ENCODE measurements at regions not wholly inside any gene's neighbourhood (a gene's known extent, or its start where the extent isn't known, plus 50 kb on each side); places are given as distances from the start of the nearest gene placed in this dataset.
A peak's percentile ranks its signal among the peaks of the same experiment; 100 is the strongest.

GRCh38 chr12:19032826-19033225 lies 96.7 kb upstream of the PLEKHA5 start:
- H3K4me1 ChIP-seq, result no peaks in the 10 kb centered on the region
- H3K27ac ChIP-seq, result no peak overlapping the region
- intact Hi-C loops (cut with DNase I; ENCODE audit: low total_unique reads), result no loop called here
- no peaks in the 10 kb centered on the region for H3K27me3 ChIP-seq
- H3K9me3 ChIP-seq, result peaks cover 0 to 7% of the 10 kb centered on the region in 2 donors
- DNase-seq (ENCODE audit: low spot score in 2 of 2), result no peak
- no peak overlapping the region for H3K4me3 ChIP-seq
- no peak for TF ChIP-seq CTCF (IDR thresholded peaks at IDR 0.05)
- TF ChIP-seq POLR2A (IDR thresholded peaks at IDR 0.05), result no peak
- no peak for TF ChIP-seq POLR2AphosphoS5 (IDR thresholded peaks at IDR 0.05)
- H3K36me3 ChIP-seq, result no peaks in the 10 kb centered on the region

- Histone ChIP-seq H3K27me3 (no peaks in the 10 kb centered on the region), H3K36me3 (no peaks in the 10 kb centered on the region), H3K4me1 (no peaks in the 10 kb centered on the region), H3K4me3 (no peak overlapping the region), H3K27ac (no peak overlapping the region), H3K9me3 (peaks cover 0 to 7% of the 10 kb centered on the region in 2 donors)
- intact Hi-C loops (cut with DNase I; ENCODE audit: low total_unique reads), result no loop called here
- DNase-seq (ENCODE audit: low spot score in 2 of 2), result no peak
- TF ChIP-seq POLR2AphosphoS5 (IDR thresholded peaks at IDR 0.05) (no peak), POLR2A (IDR thresholded peaks at IDR 0.05) (no peak), CTCF (IDR thresholded peaks at IDR 0.05) (no peak)
These were observed 96.3 kb upstream of the PLEKHA5 start for GRCh38 chr12:19033244-19033643.

GRCh38 chr12:19034937-19035336 lies 94.6 kb upstream of the PLEKHA5 start:
- H3K36me3 ChIP-seq, result no peaks in the 10 kb centered on the region
- DNase-seq (ENCODE audit: low spot score in 2 of 2), result no peak
- H3K9me3 ChIP-seq, result peaks cover 0 to 7% of the 10 kb centered on the region in 2 donors
- H3K4me3 ChIP-seq, result no peak overlapping the region
- no peaks in the 10 kb centered on the region for H3K27me3 ChIP-seq
- intact Hi-C loops (cut with DNase I; ENCODE audit: low total_unique reads), result no loop called here
- no peaks in the 10 kb centered on the region for H3K4me1 ChIP-seq
- TF ChIP-seq POLR2A (IDR thresholded peaks at IDR 0.05), result no peak
- no peak for TF ChIP-seq CTCF (IDR thresholded peaks at IDR 0.05)
- TF ChIP-seq POLR2AphosphoS5 (IDR thresholded peaks at IDR 0.05), result no peak
- H3K27ac ChIP-seq, result no peak overlapping the region

GRCh38 chr12:19035536-19035935 lies 94.0 kb upstream of the PLEKHA5 start:
- no peaks in the 10 kb centered on the region for H3K27me3 ChIP-seq
- no peak overlapping the region for H3K27ac ChIP-seq
- H3K4me3 ChIP-seq, result no peak overlapping the region
- H3K9me3 ChIP-seq, result peaks cover 0 to 7% of the 10 kb centered on the region in 2 donors
- no peaks in the 10 kb centered on the region for H3K4me1 ChIP-seq
- no peaks in the 10 kb centered on the region for H3K36me3 ChIP-seq
- no peak for DNase-seq (ENCODE audit: low spot score in 2 of 2)
- no peak for TF ChIP-seq POLR2AphosphoS5 (IDR thresholded peaks at IDR 0.05)
- TF ChIP-seq POLR2A (IDR thresholded peaks at IDR 0.05), result no peak
- TF ChIP-seq CTCF (IDR thresholded peaks at IDR 0.05), result no peak
- intact Hi-C loops (cut with DNase I; ENCODE audit: low total_unique reads), result no loop called here

- TF ChIP-seq POLR2A (IDR thresholded peaks at IDR 0.05) (no peak), CTCF (IDR thresholded peaks at IDR 0.05) (no peak), POLR2AphosphoS5 (IDR thresholded peaks at IDR 0.05) (no peak)
- H3K27ac ChIP-seq, result peak overlapping the region in 1 of 2 donors; percentile 1
- no peaks in the 10 kb centered on the region for H3K36me3 ChIP-seq
- H3K27me3 ChIP-seq, result no peaks in the 10 kb centered on the region
- DNase-seq (ENCODE audit: low spot score in 2 of 2), result no peak
- peaks cover 0 to 7% of the 10 kb centered on the region in 2 donors for H3K9me3 ChIP-seq
- H3K4me3 ChIP-seq, result no peak overlapping the region
- no peaks in the 10 kb centered on the region for H3K4me1 ChIP-seq
- intact Hi-C loops (cut with DNase I; ENCODE audit: low total_unique reads), result no loop called here
These were observed 92.7 kb upstream of the PLEKHA5 start for GRCh38 chr12:19036673-19037357.
